ENCODE measurements at regions not wholly inside any gene's neighbourhood (a gene's known extent, or its start where the extent isn't known, plus 50 kb on each side); places are given as distances from the start of the nearest gene placed in this dataset.

DNA sequence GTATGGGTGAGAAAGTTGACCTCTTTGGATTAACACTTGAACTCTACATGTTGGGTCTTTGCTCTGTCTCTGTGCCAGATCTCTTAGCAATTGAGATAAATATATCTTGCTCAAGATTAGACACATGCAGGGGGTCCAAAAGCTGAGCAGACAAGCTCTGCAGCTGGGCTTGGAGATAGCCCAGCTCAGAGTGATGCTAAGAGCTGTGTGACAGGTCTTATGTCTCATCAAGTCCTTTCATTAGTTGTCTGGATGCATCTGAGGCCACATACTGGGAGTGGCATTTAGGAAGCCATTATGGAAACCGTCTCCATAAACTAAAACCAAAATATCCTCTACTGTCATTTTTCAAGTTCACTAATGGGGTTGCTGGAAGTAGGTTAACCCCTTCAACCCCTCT is 289.4 kb upstream of the DUSP10 start:
- no peak for DNase-seq

DNA sequence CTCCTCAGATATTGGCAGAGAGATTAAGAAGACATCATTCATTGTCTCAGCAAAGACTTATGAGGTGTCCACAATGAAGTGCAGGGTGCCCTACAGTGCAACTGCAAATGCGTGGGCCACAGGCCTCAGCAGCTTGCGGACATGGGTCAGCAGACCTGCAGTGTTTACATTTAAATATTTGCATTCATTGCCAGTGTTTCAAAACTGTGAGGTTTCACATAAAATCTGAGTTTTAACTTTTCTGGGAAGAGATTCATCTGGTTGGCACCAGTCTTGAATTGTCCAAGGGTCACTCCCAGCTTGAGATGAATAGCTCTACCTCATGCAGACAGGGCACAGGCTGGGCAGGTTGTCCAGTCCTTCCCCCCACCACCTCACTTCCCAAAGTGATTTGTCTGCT is 286.8 kb upstream of the DUSP10 start:
- no peak for DNase-seq

DNA sequence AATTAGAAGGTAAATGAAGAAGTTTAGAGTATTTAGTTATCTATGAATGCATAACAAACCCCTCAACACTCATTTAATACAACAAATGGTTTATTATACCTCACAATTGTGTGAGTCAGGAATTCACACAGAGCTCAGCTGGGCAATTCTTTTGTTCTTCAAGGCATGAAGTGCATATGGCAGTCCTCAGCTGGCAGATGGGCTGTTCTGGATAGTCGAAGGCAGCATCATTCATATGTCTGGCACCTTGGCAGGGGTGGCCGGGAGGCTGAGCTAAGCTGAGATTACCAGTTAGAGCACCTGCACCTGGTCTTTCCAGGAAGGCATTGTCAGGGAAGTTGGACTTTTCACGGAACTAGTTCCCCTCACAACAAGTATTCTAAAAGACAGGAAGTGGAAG is 286.2 kb upstream of the DUSP10 start:
- DNase-seq = no peak

DNA sequence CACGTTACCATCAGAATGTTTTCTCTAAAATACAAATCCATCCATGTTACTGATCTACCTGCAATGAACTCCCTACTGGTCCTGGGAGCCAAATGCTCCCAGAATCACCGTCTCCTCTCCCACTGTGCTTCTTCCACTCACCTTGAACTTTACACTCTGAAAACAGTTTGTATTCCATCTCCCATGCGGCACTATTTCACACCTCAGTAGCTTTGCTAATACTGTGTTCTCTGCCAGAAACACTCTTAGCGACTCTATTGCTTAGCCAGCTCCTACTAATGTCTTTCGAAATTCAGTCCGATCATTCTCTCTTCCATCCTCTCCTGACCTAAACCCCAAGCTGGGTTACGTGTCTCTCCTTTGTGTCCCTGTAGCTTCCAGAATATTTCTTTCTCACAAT is 284.4 kb upstream of the DUSP10 start:
- no peak for DNase-seq

DNA sequence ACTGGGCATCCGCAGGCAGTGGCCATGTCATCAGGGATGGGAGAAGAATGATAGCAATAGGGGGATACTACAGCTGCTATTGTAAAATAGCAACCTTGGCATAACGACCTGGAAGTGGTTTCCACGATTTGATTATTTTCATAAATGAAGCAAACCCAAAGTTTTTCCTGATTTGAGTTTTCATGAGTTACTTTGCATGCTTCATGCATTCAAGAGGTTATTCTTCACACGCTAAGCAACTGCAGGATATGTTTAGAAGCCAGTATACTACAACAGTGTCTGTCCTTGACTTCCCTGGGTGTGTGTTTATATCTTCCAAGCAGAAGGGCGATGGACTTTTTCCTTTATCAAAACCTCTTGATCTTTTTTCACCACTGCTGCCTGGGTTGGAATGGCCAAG is 281.1 kb upstream of the DUSP10 start:
- DNase-seq = no peak

DNA sequence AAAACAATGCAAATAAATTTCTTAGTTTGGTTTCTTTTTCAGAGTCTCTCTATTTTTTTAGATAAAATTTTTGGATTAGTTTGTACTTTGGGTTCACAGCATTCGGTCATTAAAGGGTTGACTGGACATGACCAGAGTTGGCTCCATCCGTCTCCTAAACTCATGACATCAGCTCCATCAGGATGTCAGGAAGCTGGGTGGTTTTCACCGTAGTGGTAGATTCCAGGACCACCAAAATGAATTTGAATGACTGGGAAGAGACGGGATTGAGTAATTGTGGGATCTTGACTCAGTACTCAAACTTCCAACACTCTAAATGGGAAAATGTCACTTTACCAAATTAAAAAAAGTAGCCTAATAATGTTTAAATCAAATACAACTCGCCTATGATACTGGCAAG is 279.2 kb upstream of the DUSP10 start:
- DNase-seq = peak; percentile 43

DNA sequence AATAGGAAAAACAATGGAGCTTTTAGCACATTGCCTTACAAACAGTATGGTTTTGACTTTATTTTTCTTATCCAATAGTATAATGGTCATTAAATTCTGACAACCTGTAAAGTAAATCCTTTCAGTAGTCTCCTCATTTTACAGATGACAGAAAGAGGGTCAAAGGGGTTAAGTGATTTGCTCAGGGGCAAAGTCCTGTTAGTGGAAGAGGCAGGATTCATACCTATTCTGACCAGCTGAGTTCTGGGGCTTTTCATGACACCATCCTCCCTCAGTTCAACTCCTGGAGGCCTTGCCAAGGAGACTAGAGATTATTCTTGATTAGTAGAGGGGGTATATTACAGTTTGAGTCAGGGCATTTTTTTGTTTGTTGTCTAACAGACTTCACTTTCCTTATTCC is 278.7 kb upstream of the DUSP10 start:
- no peak for DNase-seq

DNA sequence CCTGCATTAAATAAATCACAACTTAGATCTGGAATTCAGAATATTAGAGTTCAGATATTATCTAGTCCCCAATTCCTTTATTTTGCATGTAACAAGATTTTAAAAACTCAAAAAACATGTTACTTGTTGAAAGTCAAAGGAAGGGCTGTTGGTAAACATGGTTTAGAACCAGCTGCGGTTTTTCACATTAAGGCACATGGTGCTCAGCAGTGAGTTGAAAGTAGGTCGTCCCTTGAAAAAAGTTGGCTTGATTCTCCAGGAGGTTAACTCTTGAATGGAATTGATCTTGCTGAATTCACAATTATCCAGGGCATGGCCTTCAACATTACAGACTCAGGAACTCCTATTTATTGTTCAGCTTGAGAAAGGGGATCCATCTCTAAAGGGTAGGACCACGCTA is 277.1 kb upstream of the DUSP10 start:
- DNase-seq = no peak

DNA sequence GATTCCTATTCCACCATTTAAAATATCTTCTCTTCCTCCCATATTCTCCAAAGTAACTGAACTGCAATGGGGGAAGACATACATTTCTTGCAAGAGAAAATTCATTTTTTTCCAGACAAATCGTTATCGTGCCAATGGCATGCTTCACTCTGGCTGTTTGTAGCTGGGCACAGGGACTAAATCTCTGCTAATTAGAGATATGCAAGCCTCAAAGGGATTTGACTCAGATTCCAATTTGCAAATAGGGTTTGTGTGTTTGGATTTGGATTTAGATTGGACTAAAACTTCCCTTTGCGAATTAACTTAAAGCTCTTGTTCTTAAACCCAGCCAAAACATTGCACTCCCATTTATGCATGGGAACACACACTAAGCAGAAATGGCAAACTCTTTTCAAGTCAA is 276.2 kb upstream of the DUSP10 start:
- no peak for DNase-seq

DNA sequence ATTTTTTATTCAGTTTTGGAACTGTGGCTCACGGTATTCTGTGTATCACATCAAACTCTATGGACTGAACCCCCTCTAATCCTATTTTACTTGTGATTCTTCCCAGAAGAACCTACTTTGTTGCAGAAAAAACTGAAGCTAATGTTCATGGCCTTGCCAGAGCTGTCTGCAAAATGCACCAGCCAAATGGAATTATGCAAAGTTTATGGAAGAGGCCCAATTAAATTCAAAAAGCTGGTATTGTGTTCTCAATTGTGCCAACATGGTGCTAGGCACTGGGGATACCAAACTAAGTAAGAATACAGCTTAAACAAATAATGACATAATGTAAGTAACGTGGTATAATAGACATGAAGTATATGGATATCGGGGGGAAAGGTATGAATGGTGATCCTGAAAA is 273.8 kb upstream of the DUSP10 start:
- no peak for DNase-seq

DNA sequence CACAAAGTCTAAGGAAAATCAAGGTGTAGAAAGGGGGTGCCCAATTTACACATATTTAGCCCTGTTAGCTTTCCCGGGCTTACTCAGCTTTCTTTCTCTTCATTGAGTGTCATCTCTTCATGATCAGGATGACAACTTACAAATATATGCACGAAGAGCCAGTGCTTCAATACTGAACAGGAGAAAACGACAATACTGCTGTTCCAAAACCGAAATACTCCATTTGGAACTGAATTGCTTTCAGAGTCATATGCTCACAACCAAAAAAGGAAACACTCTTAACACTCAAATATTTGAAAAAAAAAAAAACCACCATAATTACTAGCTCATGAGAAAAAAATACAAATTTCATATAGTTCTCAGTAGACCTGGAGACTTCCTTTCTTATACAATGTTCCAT is 272.1 kb upstream of the DUSP10 start:
- no peak for DNase-seq

DNA sequence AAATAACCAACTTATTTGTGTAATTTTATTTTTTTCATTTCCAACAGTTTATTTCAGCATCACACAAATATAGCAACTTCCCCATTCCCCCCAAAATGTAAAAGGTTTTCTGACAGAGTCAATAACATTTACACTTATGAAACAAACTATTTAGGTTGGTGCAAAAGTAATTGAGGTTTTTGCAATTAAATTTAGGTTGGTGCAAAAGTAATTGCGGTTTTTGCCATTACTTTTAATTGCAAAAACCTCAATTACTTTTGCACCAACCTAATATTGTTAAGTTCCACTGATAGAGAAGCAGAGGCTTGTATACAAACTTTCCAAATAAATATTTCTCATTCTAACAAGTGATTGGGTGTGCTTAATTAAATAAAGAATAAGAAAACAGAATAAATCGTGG is 270.9 kb upstream of the DUSP10 start:
- no peak for DNase-seq

DNA sequence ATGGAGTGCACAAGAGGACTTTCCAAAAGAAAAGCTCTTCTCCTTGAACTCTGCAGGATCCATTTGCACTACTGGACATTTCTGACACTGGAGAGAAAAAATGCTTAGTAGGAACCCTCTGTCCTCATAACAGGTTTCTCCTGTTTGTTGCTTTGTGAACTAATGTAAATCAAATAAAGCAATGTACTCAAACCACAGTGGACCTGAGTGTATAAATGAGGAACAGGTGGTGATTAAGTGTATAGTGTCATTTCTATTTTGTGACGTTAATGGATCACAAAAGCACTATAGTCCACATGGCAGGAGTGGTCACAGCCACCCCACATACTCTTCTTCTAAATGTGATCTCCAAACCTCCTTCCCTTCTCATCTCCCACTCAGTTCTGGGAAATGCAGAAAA is 268.4 kb upstream of the DUSP10 start:
- no peak for DNase-seq

DNA sequence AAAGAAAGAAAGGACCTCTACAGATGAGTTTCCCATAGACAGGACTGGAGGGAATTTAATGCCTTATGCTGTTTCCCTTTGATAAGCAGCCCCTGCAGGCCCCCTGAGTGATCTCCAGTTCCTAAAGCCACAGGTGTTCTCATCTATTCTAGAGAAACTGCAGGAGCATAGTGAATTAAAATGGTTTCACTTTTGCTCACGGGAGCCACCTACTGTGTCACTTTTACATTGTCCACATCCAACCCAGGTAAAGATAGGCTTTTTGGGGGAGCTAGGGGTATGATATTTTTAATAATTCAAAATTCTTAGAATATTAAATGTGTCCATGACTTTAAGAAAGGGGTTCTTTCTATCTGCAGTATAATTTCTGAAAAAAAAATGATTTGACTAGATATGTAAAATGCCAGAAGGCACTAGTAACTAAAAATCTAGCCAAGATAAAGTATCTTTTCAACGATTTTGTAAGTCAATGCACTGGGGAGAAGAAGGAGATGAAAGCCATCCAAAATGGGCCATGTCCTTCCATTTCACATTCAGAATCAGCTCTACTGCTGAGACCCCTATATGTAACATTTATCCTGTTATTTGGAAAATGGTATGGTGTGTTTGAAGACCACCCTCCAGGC is 267.3 kb upstream of the DUSP10 start:
- no peak for DNase-seq

DNA sequence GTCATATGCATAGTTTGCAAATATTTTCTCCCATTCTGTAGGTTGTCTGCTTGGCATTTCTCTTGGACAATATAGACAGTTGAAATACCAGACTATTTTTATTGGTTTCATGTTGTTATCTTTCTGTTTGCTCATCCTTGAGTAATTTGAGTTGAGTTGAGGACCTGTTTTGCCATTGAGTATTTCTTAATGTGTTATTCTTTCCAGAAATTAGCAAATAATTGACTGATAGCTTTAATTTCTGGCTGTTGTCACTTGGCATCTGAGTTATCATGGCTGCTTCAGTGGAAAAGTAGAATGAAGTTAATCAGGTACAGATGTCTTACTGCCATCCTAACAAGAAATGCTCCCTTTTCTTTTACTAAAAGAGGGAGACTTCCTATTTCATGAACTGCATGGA is 264.8 kb upstream of the DUSP10 start:
- no peak for DNase-seq

DNA sequence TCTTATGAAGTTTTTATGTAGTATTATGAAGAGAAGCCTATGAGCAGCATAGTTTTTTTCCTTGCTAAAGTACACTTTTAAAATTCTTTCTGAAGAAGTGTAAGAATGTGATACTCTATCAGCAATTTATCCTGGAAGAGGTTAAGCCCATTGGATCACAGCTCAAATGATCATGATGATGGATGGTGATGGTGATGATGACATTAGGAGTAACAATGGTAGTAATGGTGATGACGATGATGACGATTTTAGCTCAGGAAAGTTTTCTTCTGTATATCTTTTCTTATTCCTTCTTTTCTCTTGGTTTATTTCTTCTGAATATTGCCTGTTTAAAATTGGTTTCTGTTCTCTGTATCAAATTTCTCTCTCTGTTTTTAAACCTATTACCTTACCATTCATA is 262.9 kb upstream of the DUSP10 start:
- DNase-seq = no peak

DNA sequence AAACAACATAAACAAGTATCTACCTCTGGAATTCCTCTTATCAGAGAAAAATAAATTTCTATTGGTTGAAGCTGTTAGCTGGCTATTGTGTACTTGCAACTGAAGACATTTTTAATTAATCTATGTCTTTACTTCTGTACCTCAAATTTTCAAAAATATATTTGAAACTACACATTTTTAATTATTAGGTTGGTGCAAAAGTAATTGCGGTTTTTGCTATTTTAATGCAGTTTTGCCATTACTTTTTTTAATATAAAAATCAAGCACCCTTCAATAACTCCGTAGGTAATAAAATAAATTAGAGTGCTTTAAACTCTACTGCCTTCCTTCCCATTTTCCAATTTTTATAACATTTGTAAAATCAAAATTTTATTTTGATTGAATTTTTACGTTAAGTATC is 262.1 kb upstream of the DUSP10 start:
- no peak for DNase-seq

DNA sequence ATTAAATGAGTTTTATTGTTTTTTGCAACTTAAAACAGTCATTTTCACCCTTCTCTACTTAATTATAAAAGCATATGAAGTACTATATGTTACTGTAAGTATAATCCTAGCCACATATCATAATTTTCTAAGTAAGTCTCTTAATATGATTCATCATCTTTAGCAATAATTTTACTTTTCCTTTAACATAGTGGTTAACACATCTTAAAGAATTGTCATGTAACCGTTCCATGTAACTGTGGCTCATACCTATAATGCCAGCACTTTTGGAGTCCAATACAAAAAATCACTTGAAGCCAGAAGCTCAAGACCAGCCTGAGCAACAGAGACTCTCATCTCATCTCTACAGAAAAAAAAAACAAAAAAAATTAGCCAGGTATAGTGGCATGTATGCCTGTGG is 260.6 kb upstream of the DUSP10 start:
- DNase-seq = no peak

DNA sequence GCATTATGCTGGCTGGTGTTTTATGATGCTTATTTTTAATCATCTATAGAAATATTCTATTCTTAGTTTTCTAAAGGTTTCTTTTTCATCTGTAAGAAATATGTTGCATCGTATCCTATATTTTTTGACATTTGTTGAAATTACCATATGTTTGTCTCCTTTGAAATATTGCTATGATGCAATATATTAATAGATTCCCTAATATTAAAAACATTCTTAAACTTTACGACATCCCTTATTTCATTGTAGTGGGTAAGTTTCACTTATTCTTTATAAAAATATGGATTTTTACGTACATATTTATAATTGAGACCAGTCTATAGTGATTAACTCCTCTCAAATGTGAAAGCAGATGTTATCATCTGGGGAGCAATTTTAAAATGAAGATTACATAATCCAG is 258.2 kb upstream of the DUSP10 start:
- no peak for DNase-seq

DNA sequence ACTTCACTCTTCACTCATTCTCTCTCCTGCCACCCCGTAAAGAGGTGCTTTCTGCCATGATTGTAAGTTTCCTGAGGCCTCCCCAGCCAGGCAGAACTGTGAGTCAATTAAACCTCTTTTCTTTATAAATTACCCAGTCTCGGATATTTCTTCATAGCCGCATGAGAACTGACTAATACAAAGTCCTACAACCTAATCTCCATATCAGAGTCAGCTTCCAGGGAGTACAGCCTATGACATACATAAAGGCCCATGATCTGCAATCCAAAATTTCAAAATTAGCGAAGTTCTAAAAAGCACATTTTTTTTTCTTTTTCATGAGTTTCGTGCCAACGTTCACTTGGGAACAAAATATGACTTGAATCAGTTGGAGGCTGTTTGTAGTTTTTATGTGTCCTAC is 256.9 kb upstream of the DUSP10 start:
- no peak for DNase-seq

DNA sequence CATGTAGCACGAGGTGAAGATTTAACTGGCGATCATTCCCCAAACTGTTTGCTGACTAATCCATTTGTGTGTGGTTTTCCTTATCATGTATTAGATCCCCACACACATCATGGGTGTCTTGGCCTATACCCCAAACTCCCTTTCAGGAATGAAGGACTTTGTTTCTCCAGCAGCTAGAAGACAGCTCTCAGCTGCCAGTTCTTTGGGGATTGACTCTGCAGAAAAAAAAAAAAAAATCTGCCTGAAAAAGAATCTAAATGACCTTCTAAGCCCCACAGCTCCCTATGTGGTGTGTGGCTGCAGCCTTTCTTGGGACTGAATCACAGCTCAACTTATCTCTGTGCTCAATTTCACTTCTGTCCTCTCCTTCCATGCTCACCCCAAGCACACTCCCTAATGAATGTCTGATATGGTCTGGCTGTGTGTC is 256.3 kb upstream of the DUSP10 start:
- DNase-seq = peak; percentile 27

DNA sequence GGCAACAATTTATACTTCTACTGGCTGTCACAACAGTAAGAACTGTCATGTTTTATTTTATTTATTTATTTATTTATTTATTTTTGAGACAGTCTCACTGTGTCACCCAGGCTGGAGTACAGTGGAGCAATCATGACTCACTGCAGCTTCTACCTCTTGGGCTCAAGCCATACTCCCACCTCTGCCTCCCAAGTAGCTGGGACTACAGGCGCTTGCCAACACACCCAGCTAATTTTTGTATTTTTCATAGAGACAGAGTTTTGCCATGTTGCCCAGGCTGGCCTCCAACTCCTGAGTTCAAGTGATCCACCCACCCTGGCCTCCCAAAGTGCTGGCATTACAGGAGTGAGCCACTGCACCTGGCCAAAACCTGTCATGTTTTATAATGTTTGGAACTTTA is 255.1 kb upstream of the DUSP10 start:
- DNase-seq = peak; percentile 48

DNA sequence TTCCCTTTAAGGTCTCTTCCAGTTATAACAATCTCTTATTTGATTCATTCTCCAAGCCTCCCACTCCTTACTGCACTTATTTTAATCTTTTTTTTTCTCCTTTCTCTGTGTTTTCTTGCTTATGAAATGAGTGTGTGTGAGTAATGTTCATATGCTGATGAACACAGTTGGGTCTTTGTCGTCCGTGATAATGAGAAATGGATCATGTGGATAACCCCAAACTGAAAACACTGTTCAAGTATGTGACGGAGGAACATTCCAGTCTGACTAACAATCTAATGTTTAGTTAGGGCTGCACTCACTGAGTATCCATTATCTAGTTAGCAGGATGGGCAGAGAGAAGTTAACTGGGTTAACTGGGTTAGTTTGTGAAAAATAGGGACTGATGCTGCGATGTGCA is 253.1 kb upstream of the DUSP10 start:
- DNase-seq = peak; percentile 78

DNA sequence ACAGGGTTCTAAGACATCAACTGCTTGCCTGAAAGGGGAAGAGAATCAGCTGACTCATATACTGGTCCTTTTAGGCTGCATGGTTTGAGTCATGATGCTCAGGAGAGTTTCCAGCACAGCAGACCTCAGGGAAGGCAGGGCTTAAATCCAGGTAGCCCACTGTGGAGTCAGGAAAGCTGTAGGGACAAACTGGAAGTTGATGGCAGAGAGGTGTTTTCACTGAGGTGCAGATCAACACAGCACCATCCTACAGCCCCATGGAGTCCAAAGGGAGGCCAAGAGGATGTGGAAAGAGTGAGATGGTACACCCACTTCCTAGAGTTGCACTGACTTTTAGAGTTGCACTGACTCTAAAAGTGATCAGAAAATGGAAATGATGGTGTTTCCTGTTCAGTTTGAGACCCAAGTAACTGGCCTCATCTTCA is 252.4 kb upstream of the DUSP10 start:
- DNase-seq = peak; percentile 53

DNA sequence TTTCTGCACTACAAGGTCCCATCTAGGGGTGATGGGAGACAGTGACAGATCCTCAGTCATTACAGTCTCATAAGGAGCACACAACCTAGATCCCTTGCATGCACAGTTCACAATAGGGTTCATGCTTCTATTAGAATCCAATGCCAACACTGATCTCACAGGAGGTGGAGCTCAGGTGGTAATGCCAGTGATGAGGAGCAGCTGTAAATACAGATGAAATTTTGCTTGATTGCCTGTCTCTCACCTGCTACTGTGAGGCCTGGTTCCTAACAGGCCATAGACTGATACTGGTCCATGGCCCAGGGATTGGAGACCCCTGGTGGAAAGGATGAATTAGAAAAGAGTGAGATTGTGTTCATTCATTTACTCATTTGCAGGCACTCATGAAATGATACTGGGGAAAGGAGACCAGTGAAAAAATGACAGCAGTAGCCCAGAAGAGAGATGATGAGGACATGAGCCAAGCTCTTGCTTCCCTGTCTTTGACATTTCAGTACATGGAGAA is 251.6 kb upstream of the DUSP10 start:
- no peak for DNase-seq

Data from fibroblast of skin of back (primary cell).